Loucy (cell line): ENCODE measurements at regions not wholly inside any gene's neighbourhood (a gene's known extent, or its start where the extent isn't known, plus 50 kb on each side); places are given as distances from the start of the nearest gene placed in this dataset.

Experiments
- H2AFZ ChIP-seq: fragments of 200-600 bp; sonication (generic); 2 replicates; pipeline ENCODE4 v1.6.0; 2016; ENCODE audit warnings: antibody characterized with exemption, mild to moderate bottlenecking, low read length, moderate library complexity
- H3F3A ChIP-seq: fragments of 200-600 bp; 2 replicates; pipeline ENCODE4 v1.6.0; 2016; ENCODE audit warnings: antibody characterized with exemption, low read depth, mild to moderate bottlenecking
- H3K27me3 ChIP-seq: fragments of 200-600 bp; sonication (generic); 2 replicates; pipeline ENCODE4 v1.6.1; 2014; ENCODE audit warnings: low read length, mild to moderate bottlenecking; ENCODE audit not compliant: insufficient read depth, poor library complexity, severe bottlenecking
- H3K36me3 ChIP-seq: fragments of 200-600 bp; sonication (generic); 2 replicates; pipeline ENCODE4 v1.6.1; 2016; ENCODE audit warnings: low read length; ENCODE audit not compliant: insufficient read depth
- H3K4me1 ChIP-seq: fragments of 200-600 bp; sonication (generic); 2 replicates; pipeline ENCODE4 v1.5.1; 2014; ENCODE audit warnings: low read length, mild to moderate bottlenecking; ENCODE audit not compliant: insufficient read depth, poor library complexity, severe bottlenecking
- H3K4me2 ChIP-seq: fragments of 200-600 bp; sonication (generic); 2 replicates; pipeline ENCODE4 v1.6.0; 2014; ENCODE audit warnings: antibody characterized with exemption, low read length, low read depth, mild to moderate bottlenecking; ENCODE audit not compliant: poor library complexity, severe bottlenecking
- H3K4me3 ChIP-seq: fragments of 200-600 bp; sonication (generic); 2 replicates; pipeline ENCODE4 v1.5.1; 2014; ENCODE audit warnings: low read length, mild to moderate bottlenecking, mixed read lengths; ENCODE audit not compliant: poor library complexity, severe bottlenecking
- H3K79me2 ChIP-seq: fragments of 200-600 bp; sonication (generic); 2 replicates; pipeline ENCODE4 v1.6.1; 2014; ENCODE audit warnings: low read length; ENCODE audit not compliant: insufficient read depth
- H3K9ac ChIP-seq: fragments of 200-600 bp; sonication (generic); 2 replicates; pipeline ENCODE4 v1.6.0; 2014; ENCODE audit warnings: mild to moderate bottlenecking, low read depth, low read length, moderate library complexity; ENCODE audit not compliant: poor library complexity, severe bottlenecking
- H3K9me2 ChIP-seq: fragments of 200-600 bp; sonication (generic); replicated peaks from 2 replicates; pipeline ENCODE4 v1.6.1; 2016; ENCODE audit warnings: low read depth, low read length, mixed read lengths
- H3K9me3 ChIP-seq: fragments of 200-600 bp; sonication (generic); 2 replicates; pipeline ENCODE4 v1.6.1; 2014; ENCODE audit warnings: mild to moderate bottlenecking, antibody characterized with exemption, low read length, low read depth; ENCODE audit not compliant: insufficient read depth
- H4K20me1 ChIP-seq: fragments of 200-600 bp; sonication (generic); 2 replicates; pipeline ENCODE4 v1.6.0; 2014; ENCODE audit warnings: antibody characterized with exemption, low read length, mild to moderate bottlenecking; ENCODE audit not compliant: insufficient read depth, poor library complexity, severe bottlenecking
- CTCF ChIP-seq: fragments of 200-600 bp; sonication (generic); conservative IDR thresholded peaks from 2 replicates; pipeline ENCODE4 v1.5.1; 2014; ENCODE audit warnings: mild to moderate bottlenecking, antibody characterized with exemption, low read length
- EZH2phosphoT487 ChIP-seq: fragments of 200-600 bp; IDR thresholded peaks from 2 replicates; pipeline ENCODE4 v1.6.1; 2018; ENCODE audit warnings: antibody characterized with exemption, mild to moderate bottlenecking, moderate library complexity, borderline replicate concordance

DNA sequence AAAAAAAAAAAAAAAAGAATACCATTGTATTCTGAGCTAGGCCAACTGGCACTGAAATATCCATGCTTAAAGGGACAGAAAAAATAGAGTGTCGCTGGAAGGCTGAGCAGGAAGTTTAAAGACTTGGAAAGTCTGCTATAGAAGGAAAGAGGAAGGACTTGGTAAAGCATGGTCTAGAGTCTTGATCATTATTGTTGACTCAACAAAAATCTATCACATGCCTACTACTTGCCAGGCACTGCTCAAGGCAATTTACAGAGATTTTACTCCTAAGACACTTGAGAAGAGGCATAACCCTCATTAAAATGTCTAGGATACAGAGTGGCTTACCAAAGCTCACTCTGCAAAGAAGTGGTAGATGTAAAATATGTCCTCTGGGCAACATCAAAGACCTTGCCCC is 324.0 kb upstream of the DAB1 start:
- Histone ChIP-seq H3K79me2 (no peaks in the 10 kb centered on the region), H3K9ac (no peak overlapping the region), H3F3A (no peaks in the 10 kb centered on the region), H3K4me2 (no peak overlapping the region), H2AFZ (no peak overlapping the region), H3K27me3 (no peaks in the 10 kb centered on the region), H3K4me3 (no peak overlapping the region), H3K9me3 (no peaks in the 10 kb centered on the region), H4K20me1 (no peaks in the 10 kb centered on the region), H3K36me3 (no peaks in the 10 kb centered on the region), H3K9me2 (no peaks in the 10 kb centered on the region), H3K4me1 (peaks cover 8% of the 10 kb centered on the region)
- TF ChIP-seq EZH2phosphoT487 = no peak
- no peak for TF ChIP-seq CTCF

GRCh38 chr1:57741521-57741920 is 317.7 kb upstream of the DAB1 start:
- Histone ChIP-seq H3K36me3 (no peaks in the 10 kb centered on the region), H3F3A (no peaks in the 10 kb centered on the region), H2AFZ (no peak overlapping the region), H3K9me2 (no peaks in the 10 kb centered on the region), H3K9ac (no peak overlapping the region), H3K4me2 (no peak overlapping the region), H3K27me3 (no peaks in the 10 kb centered on the region), H3K79me2 (no peaks in the 10 kb centered on the region), H4K20me1 (no peaks in the 10 kb centered on the region), H3K4me3 (no peak overlapping the region), H3K9me3 (no peaks in the 10 kb centered on the region), H3K4me1 (peaks cover 25% of the 10 kb centered on the region)
- TF ChIP-seq CTCF (no peak), EZH2phosphoT487 (no peak)

- Histone ChIP-seq H4K20me1 (no peaks in the 10 kb centered on the region), H2AFZ (0 out of 2 replicates have a peak overlapping the region, but pooled peaks have one; percentile 19), H3K27me3 (no peaks in the 10 kb centered on the region), H3K9ac (peak overlapping the region; percentile 47), H3K9me2 (no peaks in the 10 kb centered on the region), H3K4me1 (peaks cover 39% of the 10 kb centered on the region), H3K79me2 (no peaks in the 10 kb centered on the region), H3K36me3 (no peaks in the 10 kb centered on the region), H3K4me2 (peak overlapping the region; percentile 80), H3K4me3 (peak overlapping the region; percentile 55), H3F3A (no peaks in the 10 kb centered on the region), H3K9me3 (no peaks in the 10 kb centered on the region)
- TF ChIP-seq CTCF (no peak), EZH2phosphoT487 (no peak)
Measured at GRCh38 chr1:57736940-57737339, 313.1 kb upstream of the DAB1 start.
